IPS-18a (cell line): ENCODE measurements at regions not wholly inside any gene's neighbourhood (a gene's known extent, or its start where the extent isn't known, plus 50 kb on each side); places are given as distances from the start of the nearest gene placed in this dataset.
"Not testable (repeated sequence)": the region's sequence is repeated elsewhere in the genome, so short reads cannot be mapped to it uniquely, and the experiment has no call there.

Experiments used
- H3K27ac ChIP-seq: one replicate; pipeline ENCODE4 v1.5.1; 2013; ENCODE audit warnings: low read length
- H3K27me3 ChIP-seq: one replicate; pipeline ENCODE4 v1.6.1; 2013; ENCODE audit warnings: mild to moderate bottlenecking, low read length; ENCODE audit not compliant: control insufficient read depth, insufficient read depth
- H3K36me3 ChIP-seq: one replicate; pipeline ENCODE4 v1.6.1; 2013; ENCODE audit warnings: low read depth, low read length; ENCODE audit not compliant: control insufficient read depth
- H3K4me1 ChIP-seq: one replicate; pipeline ENCODE4 v1.6.1; 2013; ENCODE audit warnings: low read depth, low read length; ENCODE audit not compliant: control insufficient read depth
- H3K4me3 ChIP-seq: one replicate; pipeline ENCODE4 v1.5.1; 2013; ENCODE audit warnings: low read length
- H3K9ac ChIP-seq: one replicate; pipeline ENCODE4 v1.6.1; 2013; ENCODE audit warnings: mild to moderate bottlenecking, low read length, moderate library complexity
- H3K9me3 ChIP-seq: one replicate; pipeline ENCODE4 v1.6.1; 2013; ENCODE audit warnings: low read depth, low read length; ENCODE audit not compliant: control insufficient read depth

- H3K27me3 ChIP-seq, result no peaks in the 10 kb centered on the region
- no peaks in the 10 kb centered on the region for H3K4me1 ChIP-seq
- no peak overlapping the region for H3K27ac ChIP-seq
- no peak overlapping the region for H3K9ac ChIP-seq
- no peaks in the 10 kb centered on the region for H3K36me3 ChIP-seq
- no peaks in the 10 kb centered on the region for H3K9me3 ChIP-seq
- no peak overlapping the region for H3K4me3 ChIP-seq
Observed at GRCh38 chr6:144379356-144379755, 94.2 kb downstream of the UTRN start.

GRCh38 chr6:144381499-144381898 is 96.4 kb downstream of the UTRN start:
- H3K36me3 ChIP-seq, result not testable (repeated sequence)

DNA sequence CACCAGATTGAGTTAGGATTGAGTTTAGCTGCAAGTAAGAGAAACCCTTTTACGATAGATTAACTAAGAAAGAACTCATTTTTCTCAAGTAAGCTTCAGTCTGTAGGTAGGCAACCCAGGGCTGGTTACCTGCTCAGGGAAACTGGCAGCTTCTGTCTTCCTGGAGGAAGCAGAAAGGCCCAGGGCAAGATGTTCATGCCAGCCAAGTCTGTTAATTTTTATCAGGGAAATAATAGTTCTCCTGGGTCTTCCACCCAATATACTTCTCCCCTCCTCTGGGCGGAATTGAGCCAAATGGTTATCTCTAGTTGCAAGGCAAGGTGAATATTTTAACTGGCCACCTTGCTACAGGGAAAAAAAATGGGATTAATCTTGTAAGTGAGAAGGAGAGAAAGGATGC is 98.2 kb downstream of the UTRN start:
- H3K36me3 ChIP-seq, result no peaks in the 10 kb centered on the region
- no peak overlapping the region for H3K27ac ChIP-seq
- no peak overlapping the region for H3K4me3 ChIP-seq
- H3K9ac ChIP-seq, result no peak overlapping the region
- H3K9me3 ChIP-seq, result no peaks in the 10 kb centered on the region
- H3K4me1 ChIP-seq, result no peaks in the 10 kb centered on the region
- no peaks in the 10 kb centered on the region for H3K27me3 ChIP-seq

More at GRCh38 chr6:144381499-144381898, 96.4 kb downstream of the UTRN start:
- H3K27ac ChIP-seq, H3K4me1 ChIP-seq, H3K9ac ChIP-seq, H3K9me3 ChIP-seq, H3K27me3 ChIP-seq, H3K4me3 ChIP-seq: not testable (repeated sequence)

DNA sequence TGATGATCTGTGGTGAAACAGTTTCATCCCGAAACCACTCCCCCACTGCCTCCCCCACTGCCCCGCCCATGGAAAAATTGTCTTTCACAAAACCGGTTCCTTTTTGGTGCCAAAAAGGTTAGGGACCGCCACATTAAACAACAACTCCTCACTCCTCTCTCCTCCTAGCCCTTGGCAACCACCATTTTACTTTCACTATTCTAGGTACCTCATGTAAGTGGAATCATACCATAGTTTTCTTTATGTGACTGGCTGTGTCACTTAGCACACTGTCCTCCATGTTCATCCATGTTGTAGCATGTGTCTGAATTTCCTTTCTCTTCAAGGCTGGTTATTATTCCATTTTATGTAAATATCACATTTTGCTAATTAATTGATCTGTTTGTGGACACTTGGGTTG is 99.3 kb downstream of the UTRN start:
- Histone ChIP-seq H3K36me3 (no peaks in the 10 kb centered on the region), H3K27ac (no peak overlapping the region), H3K4me3 (no peak overlapping the region), H3K27me3 (no peaks in the 10 kb centered on the region), H3K9ac (no peak overlapping the region), H3K9me3 (no peaks in the 10 kb centered on the region), H3K4me1 (no peaks in the 10 kb centered on the region)

GRCh38 chr6:144389474-144389873 is 104.3 kb downstream of the UTRN start:
- Histone ChIP-seq H3K4me1 (peaks cover 15% of the 10 kb centered on the region), H3K4me3 (peak overlapping the region; percentile 22)
- H3K9ac ChIP-seq, H3K9me3 ChIP-seq, H3K27ac ChIP-seq, H3K36me3 ChIP-seq, H3K27me3 ChIP-seq: not testable (repeated sequence)

DNA sequence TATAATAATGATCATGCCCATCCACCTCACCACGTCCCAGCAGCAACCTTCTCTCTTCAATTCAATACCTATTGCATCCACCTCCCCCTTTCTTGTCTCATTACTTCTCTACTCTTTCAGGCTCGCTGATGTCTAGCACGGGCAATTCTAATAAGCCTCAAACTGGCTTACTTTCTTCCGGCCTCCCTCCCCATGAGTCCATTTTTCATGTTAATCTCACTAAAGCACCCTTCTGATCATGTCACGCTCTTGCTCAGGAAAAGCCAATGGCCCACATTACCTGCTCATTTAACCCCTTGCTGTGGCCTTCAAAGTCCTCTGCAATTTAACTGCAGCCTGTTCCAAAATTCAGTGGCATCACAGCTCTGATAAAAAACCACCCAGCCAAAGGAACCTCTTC is 105.1 kb downstream of the UTRN start:
- no peaks in the 10 kb centered on the region for H3K36me3 ChIP-seq
- no peaks in the 10 kb centered on the region for H3K27me3 ChIP-seq
- H3K9ac ChIP-seq, result no peak overlapping the region
- H3K4me3 ChIP-seq, result peak overlapping the region; percentile 22
- peaks cover 15% of the 10 kb centered on the region for H3K4me1 ChIP-seq
- H3K27ac ChIP-seq, result no peak overlapping the region
- no peaks in the 10 kb centered on the region for H3K9me3 ChIP-seq

- Histone ChIP-seq H3K36me3 (no peaks in the 10 kb centered on the region), H3K9me3 (no peaks in the 10 kb centered on the region), H3K4me3 (no peak overlapping the region)
Observed at GRCh38 chr6:144390886-144391285, 105.8 kb downstream of the UTRN start.

GRCh38 chr6:144392536-144392935 is 107.4 kb downstream of the UTRN start:
- Histone ChIP-seq H3K27ac (no peak overlapping the region), H3K4me1 (peaks cover 15% of the 10 kb centered on the region), H3K36me3 (no peaks in the 10 kb centered on the region), H3K9me3 (no peaks in the 10 kb centered on the region), H3K4me3 (no peak overlapping the region), H3K27me3 (no peaks in the 10 kb centered on the region), H3K9ac (no peak overlapping the region)

More at GRCh38 chr6:144390886-144391285, 105.8 kb downstream of the UTRN start:
- Histone ChIP-seq H3K27me3 (no peaks in the 10 kb centered on the region), H3K9ac (no peak overlapping the region), H3K27ac (no peak overlapping the region), H3K4me1 (peaks cover 15% of the 10 kb centered on the region)

GRCh38 chr6:144394210-144394609 is 109.1 kb downstream of the UTRN start:
- Histone ChIP-seq H3K27ac (no peak overlapping the region), H3K9ac (no peak overlapping the region), H3K9me3 (no peaks in the 10 kb centered on the region), H3K36me3 (no peaks in the 10 kb centered on the region), H3K4me3 (no peak overlapping the region), H3K27me3 (no peaks in the 10 kb centered on the region), H3K4me1 (peaks cover 15% of the 10 kb centered on the region)

DNA sequence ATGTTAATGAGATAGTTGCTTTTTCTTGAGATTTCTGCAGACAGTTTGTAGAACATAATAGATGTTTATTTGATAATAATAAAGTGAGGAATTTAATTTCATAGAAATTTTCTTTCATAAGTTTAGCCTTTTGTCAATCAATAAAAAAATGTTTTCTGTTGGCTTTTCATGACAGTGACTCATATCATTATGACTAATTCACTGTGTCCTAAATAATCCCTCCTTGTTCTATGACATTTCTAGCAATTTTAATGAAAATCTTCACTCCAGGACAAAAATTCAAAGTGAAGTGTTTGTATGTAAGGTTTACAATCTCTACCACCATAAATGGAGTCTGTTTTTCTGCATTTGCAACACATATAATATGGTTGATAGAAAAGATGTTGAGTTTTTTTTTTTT is 109.9 kb downstream of the UTRN start:
- Histone ChIP-seq H3K27ac (no peak overlapping the region), H3K9me3 (no peaks in the 10 kb centered on the region), H3K4me3 (no peak overlapping the region), H3K9ac (no peak overlapping the region), H3K36me3 (no peaks in the 10 kb centered on the region), H3K4me1 (peaks cover 11% of the 10 kb centered on the region), H3K27me3 (no peaks in the 10 kb centered on the region)

DNA sequence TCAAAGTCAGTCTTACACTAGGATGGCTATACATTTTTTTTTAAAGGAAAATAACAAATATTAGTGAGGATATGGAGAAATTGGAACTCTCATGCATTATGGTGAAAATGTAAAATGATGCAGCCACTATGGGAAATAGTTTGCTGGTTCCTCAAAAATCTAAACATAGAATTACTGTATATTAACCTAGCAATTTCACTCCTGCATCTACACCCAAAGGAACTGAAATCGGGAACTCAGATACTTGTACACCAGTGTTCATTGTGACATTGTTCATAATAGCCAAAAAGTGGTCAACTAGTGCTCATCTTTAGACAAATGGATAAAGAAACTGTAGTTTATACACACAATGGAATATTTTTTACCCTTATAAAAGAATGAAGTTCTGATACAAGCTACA is 110.7 kb downstream of the UTRN start:
- Histone ChIP-seq H3K9me3 (no peaks in the 10 kb centered on the region), H3K4me3 (no peak overlapping the region), H3K36me3 (no peaks in the 10 kb centered on the region), H3K4me1 (peaks cover 4% of the 10 kb centered on the region), H3K27me3 (no peaks in the 10 kb centered on the region), H3K27ac (no peak overlapping the region), H3K9ac (no peak overlapping the region)

DNA sequence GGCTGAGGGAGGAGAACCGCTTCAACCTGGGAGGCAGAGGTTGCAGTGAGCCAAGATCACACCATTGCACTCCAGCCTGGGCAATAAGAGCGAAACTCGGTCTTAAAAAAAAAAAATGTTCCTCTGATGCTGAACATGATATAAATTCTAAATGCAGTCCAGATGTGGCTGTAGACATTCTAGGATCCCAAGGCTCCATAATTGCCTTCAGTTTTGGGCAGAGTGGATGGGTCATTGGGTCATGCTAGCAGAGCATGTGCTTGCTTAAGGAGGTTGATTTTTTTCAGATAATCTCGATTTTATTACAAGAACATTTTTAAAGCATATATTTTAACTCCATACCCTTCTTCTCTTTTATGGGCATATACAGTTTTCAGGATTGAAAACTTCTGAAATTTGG is 112.0 kb downstream of the UTRN start:
- H3K9ac ChIP-seq, result no peak overlapping the region
- no peaks in the 10 kb centered on the region for H3K4me1 ChIP-seq
- H3K9me3 ChIP-seq, result no peaks in the 10 kb centered on the region
- H3K4me3 ChIP-seq, result no peak overlapping the region
- H3K27ac ChIP-seq, result no peak overlapping the region
- no peaks in the 10 kb centered on the region for H3K36me3 ChIP-seq
- H3K27me3 ChIP-seq, result no peaks in the 10 kb centered on the region
